GM04503 (cell line): ENCODE measurements at regions not wholly inside any gene's neighbourhood (a gene's known extent, or its start where the extent isn't known, plus 50 kb on each side); places are given as distances from the start of the nearest gene placed in this dataset.
"Not testable (repeated sequence)": the region's sequence is repeated elsewhere in the genome, so short reads cannot be mapped to it uniquely, and the experiment has no call there.

Experiments
- DNase-seq: peaks from one replicate; pipeline ENCODE4 v3.0.0-alpha.2; 2012; ENCODE audit warnings: low read depth

DNA sequence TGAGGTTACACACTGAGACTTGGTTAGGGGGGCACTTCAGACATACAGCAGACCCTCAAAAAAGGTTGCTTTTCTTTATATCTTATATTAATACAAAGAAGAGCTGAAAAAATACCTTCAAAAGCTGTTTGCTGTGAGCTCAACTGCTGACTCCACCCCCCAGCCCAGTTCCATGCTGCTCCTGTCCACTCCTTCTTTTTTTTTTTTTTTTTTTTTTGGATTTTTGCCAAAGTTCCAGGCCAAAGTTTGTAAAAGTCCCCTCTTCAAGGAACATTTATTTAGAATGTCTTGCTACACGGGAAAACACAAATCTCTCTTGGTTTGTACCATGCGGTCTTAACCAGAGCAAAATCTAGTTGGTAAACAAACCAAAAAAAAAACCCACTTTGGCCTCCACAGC lies 85.3 kb upstream of the AKAP12 start:
- DNase-seq, result no peak

DNA sequence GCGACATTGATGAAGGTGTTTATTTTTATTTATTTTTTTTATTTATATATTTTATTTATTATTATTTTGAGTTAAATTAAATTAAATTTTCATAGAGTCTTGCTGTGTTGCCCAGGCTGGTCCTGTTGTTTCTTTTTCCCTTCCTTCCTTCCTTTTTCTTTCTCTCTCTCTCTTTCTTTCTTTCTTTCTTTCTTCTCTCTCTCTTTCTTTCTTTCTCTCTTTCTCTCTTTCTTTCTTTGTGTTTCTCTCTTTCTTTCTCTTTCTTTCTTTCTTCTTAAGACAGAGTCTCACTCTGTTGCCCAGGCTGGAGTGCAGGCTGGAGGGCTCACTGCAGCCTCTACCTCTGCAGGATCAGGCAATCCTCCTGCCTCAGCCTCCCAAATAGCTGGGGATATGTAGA lies 84.7 kb upstream of the AKAP12 start:
- DNase-seq, result no peak

DNA sequence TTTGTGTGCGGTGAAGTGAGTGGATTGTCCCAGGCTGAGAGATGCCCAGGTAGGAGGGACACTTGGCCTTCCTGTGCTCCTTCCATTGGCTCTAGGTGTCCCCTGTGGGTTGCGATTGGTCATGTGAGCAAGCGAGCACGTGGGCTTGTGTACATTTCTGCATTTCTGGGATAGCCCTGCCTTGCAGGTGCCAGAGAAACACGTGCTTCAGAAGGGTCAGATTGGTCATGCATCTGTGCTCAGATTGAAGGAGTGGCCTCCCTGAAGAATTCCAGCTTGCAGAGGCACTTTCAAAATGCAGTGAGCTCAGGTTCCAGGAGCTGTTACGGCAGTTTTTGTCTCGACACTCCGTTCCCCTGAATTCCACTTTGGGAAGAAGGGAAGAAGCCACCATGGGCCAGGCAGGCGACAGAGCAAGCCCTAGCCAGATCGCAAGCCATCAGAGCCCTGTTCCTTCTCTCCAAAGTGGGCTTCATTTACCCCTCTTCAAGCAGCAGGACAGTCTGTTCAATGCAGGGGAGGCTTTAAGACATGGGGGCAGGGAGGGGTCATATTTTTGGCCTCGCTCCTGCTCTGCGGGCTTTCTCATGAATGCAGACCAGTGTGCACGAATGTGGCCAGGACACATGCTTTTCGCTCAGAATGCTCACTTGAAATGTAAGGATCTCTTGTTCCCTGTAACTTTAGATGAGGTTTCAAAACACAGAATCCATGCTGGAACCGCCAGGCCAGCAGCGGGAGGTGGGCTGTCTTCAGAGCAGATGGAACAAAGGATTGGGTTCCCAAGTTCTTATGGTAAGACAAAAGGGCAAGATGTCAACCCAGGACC lies 78.6 kb upstream of the AKAP12 start:
- DNase-seq, result no peak

DNA sequence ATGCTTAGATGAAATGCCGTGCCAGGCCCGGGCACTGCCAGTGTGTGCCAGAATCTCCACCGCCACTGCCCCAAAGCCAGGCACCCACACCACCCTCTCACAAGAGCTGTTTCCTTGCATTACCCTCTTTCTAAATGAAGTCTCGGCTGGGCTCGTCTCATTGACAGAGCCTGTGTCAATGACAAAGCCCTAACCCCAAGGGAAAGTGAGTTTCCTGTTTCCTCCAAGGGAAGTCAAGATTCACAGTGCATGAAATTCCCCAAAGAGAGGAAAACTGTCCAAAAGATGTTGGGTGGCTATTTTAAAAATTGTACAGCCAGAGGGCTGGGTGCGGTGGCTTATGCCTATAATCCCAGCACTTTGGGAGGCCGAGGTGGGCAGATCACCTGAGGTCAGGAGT lies 75.4 kb upstream of the AKAP12 start:
- DNase-seq, result no peak

DNA sequence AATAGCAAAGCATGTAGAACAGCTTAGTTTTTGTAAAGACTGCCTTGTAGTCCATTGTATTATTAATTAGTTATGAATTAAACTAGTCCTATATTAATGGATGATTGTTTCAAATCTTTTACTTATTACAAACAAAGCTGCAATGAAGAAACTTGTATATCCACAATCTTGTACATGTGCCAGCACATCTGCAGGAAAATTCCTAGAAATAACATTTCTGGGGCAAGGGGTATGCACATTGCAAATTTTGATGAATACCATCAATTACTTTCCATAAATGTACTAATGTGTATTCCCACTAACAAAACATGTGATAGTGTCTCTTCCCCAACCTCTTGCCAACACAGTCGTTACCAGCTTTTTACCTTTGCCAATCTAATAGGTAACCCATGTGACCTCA lies 73.6 kb upstream of the AKAP12 start:
- no peak for DNase-seq

DNA sequence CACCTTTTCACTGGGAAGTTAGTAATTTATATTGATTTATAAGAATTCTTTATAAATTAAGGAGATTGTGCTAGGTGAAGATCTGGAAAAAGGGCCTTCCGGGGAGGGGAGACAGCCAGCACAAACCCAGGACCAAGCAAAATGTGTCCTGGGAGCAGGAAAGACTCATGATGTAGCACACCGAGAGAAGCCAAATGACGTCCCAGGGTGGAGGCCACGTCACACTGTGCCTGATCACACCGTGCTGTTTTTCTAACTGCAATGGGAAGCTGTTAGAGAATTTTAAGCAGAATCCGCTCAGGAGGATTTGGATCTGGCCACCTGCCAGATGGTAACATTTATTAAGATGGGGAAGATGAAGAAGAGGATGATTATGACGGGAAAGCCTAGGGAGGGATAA lies 72.7 kb upstream of the AKAP12 start:
- DNase-seq, result no peak

DNA sequence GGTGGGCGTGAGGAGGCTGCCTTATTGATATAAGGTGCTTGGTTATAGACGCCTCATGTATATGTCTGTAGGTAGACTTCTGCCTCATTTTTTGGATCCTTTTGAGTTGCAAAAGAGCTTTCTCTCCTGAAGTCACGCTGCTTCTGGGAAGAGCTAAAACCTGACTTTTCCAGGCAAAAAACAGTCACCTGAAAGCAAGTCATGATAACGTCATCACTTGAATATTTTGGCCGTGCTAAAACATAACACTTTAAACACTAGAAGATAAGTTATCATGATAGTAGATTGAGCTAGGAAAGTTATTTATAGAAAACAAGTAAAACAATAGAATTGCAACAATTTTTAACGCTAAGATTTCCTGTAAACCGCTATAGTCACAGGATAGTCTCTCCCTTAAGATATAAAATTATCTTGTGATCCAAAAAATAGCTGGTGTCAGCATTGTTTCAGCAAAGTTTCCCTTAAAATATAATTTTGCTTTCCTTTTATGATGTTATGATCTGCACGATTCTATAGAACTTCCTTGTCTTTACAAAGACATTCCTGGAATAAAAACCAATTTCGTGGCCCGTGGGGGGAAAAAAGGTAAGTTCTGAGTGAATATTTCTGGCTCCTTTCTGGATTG lies 69.0 kb upstream of the AKAP12 start:
- DNase-seq, result no peak

DNA sequence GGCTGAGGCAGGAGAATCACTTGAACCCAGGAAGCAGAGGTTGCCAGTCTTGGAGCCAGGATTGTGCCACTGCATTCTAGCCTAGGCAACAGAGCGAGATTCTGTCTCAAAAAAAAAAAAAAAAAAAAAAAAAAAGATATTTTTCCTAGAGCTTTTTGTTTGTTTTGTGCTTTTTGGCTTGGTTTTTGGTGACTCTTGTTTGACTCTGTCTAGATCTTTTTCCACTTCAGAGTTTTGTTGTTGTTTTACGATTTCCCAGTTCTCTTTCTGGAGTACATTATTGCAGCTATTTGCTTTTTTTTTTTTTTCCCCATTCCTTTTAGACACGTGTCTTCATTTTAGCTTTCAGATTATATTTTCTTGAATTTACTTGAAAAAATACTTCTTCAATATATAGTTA lies 67.0 kb upstream of the AKAP12 start:
- no peak for DNase-seq

DNA sequence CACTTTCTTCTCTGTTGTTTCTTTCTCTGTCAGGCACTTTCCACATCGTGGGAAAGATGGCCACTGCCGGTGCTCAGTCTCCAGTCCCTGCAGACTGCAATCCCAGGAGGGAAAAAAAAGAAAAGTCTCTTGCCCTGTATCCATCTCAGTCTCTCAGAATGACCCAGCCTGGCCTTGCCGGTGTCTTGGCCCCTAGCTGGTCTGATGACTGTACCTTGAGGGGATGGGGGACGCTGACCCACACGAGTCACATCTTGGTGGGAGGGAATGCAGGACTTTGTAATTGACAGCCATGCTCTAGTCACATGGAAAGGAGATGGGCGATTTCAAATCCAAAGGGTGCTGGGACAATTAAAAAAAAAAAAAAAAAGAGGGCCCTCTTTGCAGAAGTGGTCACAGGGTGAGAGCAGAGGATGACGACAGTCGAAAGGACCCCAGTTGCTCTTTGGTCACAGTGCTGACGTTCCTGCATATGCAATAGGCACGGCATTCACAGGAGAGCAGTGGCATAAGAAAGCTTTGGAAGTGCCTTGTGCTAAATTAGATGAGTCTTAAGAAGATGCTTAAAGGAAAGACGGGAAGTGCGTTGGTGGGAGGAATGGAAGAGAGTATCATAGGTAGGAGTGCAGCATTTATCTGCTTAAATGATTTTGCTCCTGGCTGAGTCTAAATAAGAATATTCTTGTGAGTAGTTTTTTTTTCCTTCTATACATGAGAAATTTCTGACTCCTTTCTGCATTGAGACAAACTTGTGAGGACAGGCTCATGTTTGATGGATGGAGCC lies 63.9 kb upstream of the AKAP12 start:
- DNase-seq, result no peak

DNA sequence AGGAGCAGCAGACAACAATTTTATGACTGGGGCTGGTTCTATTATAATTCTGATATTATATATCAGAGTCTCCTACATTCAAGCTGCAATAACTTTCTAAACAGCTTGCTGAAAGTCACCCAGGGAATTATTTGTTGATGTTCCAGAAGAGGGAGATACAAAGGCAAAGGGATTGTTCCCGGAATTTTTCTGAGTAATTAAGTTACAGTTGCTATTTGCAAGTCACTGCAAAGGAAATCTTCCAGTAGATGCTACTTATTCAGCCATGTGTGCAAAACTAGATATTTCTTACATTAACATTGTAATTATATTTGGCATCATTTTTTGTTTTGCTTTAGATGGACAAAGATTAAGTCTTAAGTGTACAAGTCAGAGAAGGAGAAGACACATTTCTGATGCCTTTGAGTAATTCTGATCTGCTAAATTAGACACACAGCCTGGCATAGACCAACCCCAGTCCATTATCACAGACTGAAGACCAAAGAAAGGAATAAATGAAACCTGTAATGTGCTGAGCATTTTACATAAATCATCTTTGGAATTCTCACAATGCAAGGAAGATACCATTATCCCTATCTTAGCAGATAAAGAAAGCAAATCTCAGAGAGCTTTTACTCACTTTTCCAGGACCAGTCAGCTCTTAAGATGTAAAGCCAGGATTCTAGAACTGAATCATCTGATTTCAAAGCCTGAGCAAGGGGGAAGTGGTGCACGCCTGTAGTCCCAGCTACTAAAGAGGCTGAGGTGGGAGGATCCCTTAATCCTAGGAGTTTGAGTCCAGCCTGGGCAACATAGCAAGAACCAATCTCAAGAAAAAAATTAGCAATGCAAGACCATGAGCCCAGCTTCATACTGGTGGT lies 62.6 kb upstream of the AKAP12 start:
- DNase-seq, result no peak

DNA sequence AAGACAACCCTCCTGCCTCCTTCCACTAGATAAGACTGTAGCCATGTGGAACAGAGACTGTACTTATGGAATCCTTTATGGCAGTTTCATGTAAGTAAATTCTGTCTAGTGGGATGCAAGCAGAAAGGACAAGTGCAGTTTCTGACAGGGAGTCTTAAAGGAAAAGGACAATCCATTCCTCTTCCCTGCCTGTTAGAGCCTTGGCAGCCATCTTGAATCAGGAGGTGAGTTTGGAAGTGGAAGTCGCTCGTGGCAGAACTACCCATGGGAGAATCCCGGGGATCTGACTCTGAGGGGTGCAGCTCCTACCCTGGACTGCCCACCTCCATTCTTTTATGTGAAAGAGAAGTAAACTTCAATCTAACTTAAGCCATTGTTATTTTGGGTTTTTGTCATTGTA lies 61.4 kb upstream of the AKAP12 start:
- no peak for DNase-seq

DNA sequence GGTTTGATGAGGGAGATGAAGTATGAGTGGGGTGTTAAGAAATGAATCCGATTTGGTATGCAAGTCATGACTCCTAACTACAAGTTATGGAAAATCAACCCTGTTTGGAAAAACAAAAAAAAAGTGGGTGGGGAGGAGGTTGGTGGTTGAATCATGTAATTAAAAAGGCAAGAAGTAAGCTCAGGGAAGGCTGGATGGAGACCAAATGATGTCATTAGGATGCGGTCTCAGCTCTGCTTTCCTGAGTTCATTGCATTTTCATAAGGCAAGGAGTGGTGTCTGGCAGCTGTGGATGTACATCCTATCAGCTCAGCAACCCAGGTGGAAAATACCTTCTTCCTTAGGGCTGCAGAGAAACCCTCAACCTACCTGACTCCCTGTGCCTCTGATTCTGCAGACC lies 60.4 kb upstream of the AKAP12 start:
- DNase-seq, result peak; percentile 45

DNA sequence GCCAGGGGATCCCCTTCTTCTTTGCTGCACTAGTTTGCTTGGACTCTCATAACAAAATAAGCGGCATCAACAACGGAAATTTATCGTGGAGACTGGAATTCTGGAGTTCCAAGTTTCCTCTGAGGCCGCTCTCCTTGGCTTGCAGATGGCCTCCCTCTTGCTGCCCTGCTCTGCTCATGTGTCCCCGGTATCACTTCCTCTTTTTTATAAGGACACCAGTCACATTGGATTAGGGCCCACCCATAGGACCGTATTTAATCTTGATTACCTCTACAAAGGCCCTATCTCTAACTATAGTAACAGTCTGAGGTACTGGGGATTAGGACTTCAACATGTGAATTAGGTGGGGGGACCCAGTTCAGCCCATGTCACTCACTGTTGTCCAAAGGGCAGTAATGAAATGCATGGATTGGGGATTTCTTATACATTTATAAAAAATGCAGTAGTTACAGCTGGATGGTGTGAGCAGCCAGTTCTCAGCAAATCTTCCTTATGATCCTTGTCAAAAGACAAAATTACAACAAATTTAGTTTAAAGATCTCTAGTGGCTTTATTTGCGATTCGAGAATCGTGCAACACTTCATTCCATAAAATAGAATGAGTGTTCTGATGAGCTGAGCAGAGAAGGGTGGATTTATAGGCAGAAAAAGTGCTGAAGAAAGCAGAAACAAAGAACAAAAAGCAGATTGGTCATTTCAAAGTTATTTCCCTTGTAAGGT lies 59.3 kb upstream of the AKAP12 start:
- no peak for DNase-seq

DNA sequence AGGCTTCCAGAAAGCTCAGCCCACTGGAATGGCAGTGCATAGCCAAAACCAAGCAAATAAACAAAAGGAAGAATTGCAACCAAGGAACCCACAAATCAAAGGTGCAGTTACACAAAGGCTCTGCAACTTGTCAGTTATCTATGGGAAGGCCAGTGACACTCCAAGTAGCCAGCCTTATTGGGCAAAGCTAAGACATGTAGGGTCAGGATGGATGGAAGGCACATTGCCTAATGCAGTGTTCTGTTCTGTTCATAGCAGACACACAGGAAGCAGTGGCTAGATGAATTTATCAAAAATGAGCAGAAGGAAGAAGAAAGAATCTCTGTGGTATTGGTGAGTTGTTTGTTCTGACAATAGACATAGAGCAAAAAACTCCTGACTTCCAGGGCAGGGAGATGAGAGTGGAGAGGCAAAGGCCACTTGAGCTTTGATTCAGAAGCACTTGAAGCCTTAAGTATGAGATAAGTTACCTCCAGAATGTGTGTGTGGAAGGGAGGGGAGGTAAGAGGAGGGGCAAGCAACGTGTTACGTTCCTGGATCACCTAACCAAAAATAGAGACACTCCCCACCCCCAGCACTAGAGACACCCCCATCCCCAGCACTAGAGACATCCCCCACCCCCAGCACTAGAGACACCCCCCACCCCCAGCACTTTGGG lies 57.9 kb upstream of the AKAP12 start:
- no peak for DNase-seq

DNA sequence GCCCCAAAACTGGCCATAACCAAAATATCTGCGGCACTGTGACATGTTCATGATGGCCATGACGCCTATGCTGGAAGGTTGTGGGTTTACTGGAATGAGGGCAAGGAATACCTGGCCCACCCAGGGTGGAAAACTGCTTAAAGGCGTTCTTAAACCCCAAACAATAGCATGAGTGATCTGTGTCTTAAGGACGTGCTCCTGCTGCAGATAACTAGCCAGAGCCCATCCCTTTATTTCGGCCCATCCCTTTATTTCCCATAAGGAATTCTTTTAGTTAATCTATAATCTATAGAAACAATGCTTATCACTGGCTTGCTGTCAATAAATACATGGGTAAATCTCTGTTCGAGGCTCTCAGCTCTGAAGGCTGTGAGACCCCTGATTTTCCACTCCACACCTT lies 56.8 kb upstream of the AKAP12 start:
- not testable (repeated sequence) for DNase-seq

DNA sequence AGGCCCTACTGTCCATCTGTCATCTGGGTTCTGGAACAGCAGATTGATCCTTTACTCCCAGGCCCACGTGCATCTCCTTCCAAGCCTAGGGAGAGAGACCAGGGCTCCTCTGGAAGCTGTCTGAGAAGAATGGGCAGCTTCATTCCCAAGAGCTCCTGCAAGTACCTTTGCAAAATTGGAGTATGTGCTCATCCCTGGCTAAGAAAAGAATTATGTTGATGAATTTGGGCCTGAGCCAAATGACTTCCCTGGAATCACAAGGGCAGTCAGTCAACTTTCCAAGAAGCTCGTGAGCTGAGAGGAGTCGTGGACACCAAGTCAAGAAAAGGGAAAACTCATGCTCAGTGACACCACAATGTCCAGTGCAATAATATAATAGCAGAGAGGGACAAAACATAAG lies 54.6 kb upstream of the AKAP12 start:
- DNase-seq, result no peak

DNA sequence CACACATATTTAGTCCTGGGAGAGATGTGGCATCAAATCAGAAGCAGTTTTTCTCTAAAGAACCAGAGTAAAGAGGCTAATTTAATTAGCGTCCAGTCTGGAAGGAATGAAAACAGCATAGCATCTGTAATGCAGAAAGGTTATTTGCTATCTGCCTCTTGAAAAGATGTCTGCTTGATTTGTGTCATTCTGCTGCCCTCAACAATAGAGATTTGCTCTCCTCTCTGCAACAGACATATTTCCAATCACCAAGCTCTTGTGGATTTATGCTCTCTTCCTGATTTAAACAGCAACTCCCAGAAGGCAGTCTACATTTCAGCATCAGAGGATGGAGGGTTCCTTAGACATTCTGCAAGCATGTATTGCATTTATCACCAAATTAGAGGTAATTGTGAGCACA lies 53.5 kb upstream of the AKAP12 start:
- DNase-seq, result no peak

DNA sequence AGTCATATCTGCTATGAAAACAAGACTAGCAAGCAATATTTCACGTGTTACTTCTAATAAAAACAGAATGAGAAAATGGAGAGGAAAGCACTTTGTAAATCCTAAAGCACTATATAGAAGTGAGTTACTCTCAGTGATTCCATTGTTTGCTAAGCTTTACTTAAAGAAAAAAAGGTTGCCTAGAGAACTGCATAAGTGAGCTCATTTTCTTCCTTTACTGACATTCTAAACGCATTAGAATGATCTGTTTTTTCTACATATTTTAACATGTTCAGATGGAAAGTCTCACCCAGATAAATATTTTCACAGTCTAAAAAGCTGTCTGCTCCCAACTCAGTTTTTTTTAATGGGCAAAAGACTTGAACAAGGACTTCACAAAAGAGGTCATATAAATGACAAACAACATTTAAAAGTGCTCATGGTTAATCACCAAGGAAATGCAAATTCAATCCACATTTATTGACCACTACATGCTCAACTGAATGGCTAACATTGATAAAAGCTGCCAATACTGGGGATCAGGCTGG lies 52.9 kb upstream of the AKAP12 start:
- DNase-seq, result no peak
